GM23338 (cell line): ENCODE measurements at regions not wholly inside any gene's neighbourhood (a gene's known extent, or its start where the extent isn't known, plus 50 kb on each side); places are given as distances from the start of the nearest gene placed in this dataset.

ENCODE experiments used
- CREB1 ChIP-seq: fragments of 250-450 bp; sonication (Bioruptor Pico); IDR thresholded peaks from 2 replicates; pipeline ENCODE4 v1.5.0; 2020; ENCODE audit warnings: low read depth, mild to moderate bottlenecking, moderate library complexity
- CTCF ChIP-seq, 2 experiments: fragments of 200-600 bp in 1 of 2; sonication (generic) in 1 of 2; conservative IDR thresholded peaks; 2 replicates each; pipeline versions ENCODE4 v1.5.1 to v1.6.1; 2016 to 2017; ENCODE audit warnings: antibody characterized with exemption in 2 of 2, low read depth in 2 of 2, mild to moderate bottlenecking in 2 of 2, moderate library complexity in 1 of 2
- EZH2 ChIP-seq: fragments of 200-600 bp; sonication (generic); IDR thresholded peaks from one replicate; pipeline ENCODE4 v1.8.0; 2017; ENCODE audit warnings: antibody characterized with exemption, mild to moderate bottlenecking, low read depth; ENCODE audit not compliant: unreplicated experiment
- EZH2phosphoT487 ChIP-seq: fragments of 200-600 bp; sonication (generic); IDR thresholded peaks from one replicate; pipeline ENCODE4 v1.8.1; 2018; ENCODE audit warnings: antibody characterized with exemption; ENCODE audit not compliant: unreplicated experiment
- JUNB ChIP-seq: IDR thresholded peaks from one replicate; pipeline ENCODE4 v1.6.1; 2016; ENCODE audit warnings: antibody characterized with exemption; ENCODE audit not compliant: unreplicated experiment
- NANOG ChIP-seq: IDR thresholded peaks from 2 replicates; pipeline ENCODE4 v1.6.1; 2016; ENCODE audit warnings: antibody characterized with exemption, borderline replicate concordance
- POLR2AphosphoS5 ChIP-seq: IDR thresholded peaks from 2 replicates; pipeline ENCODE4 v1.6.1; 2016; ENCODE audit warnings: antibody characterized with exemption, low read depth
- REST ChIP-seq: IDR thresholded peaks from one replicate; pipeline ENCODE4 v1.6.1; 2018; ENCODE audit warnings: antibody characterized with exemption; ENCODE audit not compliant: unreplicated experiment
- STAT1 ChIP-seq: IDR thresholded peaks from one replicate; pipeline ENCODE4 v1.6.1; 2016; ENCODE audit warnings: antibody characterized with exemption; ENCODE audit not compliant: unreplicated experiment
- ZNF114 ChIP-seq: fragments of 250-450 bp; sonication (Bioruptor Pico); IDR thresholded peaks from 2 replicates; pipeline ENCODE4 v1.5.0; 2020; ENCODE audit warnings: mild to moderate bottlenecking, moderate library complexity
- ZNF331 ChIP-seq: fragments of 250-450 bp; sonication (Bioruptor Pico); IDR thresholded peaks from 2 replicates; pipeline ENCODE4 v1.5.0; 2020; ENCODE audit warnings: low read depth, mild to moderate bottlenecking, moderate library complexity
- ZNF462 ChIP-seq: fragments of 250-450 bp; sonication (Bioruptor Pico); IDR thresholded peaks from 2 replicates; pipeline ENCODE4 v1.5.0; 2020; ENCODE audit warnings: mild to moderate bottlenecking, moderate library complexity
- TF ChIP-seq, protein P1 (sequence below): IDR thresholded peaks from 2 replicates; pipeline ENCODE4 v1.6.1; 2016; ENCODE audit warnings: antibody characterized with exemption

DNA sequence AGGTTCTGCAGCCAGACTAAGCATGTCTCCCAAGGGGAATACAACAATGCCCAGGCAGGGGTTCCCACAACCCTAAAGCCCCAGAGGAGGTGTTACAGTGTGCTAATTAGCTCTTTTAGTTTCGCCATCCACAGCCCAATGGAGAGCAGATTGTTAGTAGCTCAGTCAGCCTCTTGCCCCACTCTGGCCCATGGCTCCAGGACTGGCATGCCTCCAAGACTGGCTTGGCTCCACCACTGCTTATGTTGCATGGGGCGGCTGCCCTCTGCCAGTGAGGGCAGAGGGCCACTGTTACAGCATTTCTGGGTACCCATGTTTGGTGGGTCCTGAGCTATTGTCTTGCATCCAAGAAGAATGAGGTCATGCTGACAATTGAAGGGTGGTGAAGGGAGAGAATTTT is 231.1 kb upstream of the MDFIC2 start:
- TF ChIP-seq CTCF (conservative IDR thresholded peaks at IDR 0.05; ENCODE audit: low read depth in 2 of 2), result no peak
- TF ChIP-seq POLR2AphosphoS5, result no peak
- TF ChIP-seq EZH2, result no peak
- no peak for TF ChIP-seq JUNB
- TF ChIP-seq EZH2phosphoT487, result no peak
- TF ChIP-seq REST, result no peak
- no peak for TF ChIP-seq ZNF331 (CRISPR knock-in tag)
- TF ChIP-seq ZNF114, result no peak
- TF ChIP-seq STAT1, result no peak
- TF ChIP-seq CREB1 (CRISPR knock-in tag), result no peak
- TF ChIP-seq NANOG, result no peak
- TF ChIP-seq, protein P1, sequence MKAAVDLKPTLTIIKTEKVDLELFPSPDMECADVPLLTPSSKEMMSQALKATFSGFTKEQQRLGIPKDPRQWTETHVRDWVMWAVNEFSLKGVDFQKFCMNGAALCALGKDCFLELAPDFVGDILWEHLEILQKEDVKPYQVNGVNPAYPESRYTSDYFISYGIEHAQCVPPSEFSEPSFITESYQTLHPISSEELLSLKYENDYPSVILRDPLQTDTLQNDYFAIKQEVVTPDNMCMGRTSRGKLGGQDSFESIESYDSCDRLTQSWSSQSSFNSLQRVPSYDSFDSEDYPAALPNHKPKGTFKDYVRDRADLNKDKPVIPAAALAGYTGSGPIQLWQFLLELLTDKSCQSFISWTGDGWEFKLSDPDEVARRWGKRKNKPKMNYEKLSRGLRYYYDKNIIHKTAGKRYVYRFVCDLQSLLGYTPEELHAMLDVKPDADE, result no peak
- no peak for TF ChIP-seq ZNF462 (CRISPR knock-in tag)
